ENCODE measurements at regions not wholly inside any gene's neighbourhood (a gene's known extent, or its start where the extent isn't known, plus 50 kb on each side); places are given as distances from the start of the nearest gene placed in this dataset.

DNA sequence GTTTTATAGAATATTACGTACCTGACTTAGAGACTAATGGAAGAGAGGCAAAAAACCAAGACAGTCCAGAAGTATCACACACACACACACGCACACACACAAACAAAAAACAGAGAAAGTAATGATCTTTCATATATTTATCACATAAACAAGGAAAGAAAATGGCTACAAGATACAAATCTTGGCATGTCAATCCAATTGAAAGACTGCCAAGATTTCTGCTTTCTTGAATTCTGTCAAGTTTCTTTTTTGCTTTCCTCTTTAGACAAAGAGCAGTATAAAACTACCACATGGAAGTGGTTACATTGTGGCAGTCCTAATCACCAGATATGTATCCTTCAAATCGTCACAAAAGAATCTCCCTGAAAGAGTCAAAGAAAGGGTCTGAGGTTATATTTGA is 2097.4 kb upstream of the AGA start:
- no peaks in the 10 kb centered on the region for H3K36me3 ChIP-seq (ENCODE audit: insufficient read depth, low read length, poor library complexity, severe bottlenecking)
- H3K4me3 ChIP-seq (ENCODE audit: low read depth, low read length, poor library complexity, severe bottlenecking): no peak overlapping the region
- ChIA-PET POLR2A (ENCODE audit: low non-redundant PET) (no interaction called here), CTCF (no interaction called here)
- intact Hi-C loops (cut with micrococcal nuclease; ENCODE audit: unreplicated experiment): no loop called here
- TF ChIP-seq EZH2 (IDR thresholded peaks at IDR 0.05; ENCODE audit: borderline replicate concordance, low read depth, low read length, poor library complexity, severe bottlenecking): no peak
- TF ChIP-seq, protein P1, sequence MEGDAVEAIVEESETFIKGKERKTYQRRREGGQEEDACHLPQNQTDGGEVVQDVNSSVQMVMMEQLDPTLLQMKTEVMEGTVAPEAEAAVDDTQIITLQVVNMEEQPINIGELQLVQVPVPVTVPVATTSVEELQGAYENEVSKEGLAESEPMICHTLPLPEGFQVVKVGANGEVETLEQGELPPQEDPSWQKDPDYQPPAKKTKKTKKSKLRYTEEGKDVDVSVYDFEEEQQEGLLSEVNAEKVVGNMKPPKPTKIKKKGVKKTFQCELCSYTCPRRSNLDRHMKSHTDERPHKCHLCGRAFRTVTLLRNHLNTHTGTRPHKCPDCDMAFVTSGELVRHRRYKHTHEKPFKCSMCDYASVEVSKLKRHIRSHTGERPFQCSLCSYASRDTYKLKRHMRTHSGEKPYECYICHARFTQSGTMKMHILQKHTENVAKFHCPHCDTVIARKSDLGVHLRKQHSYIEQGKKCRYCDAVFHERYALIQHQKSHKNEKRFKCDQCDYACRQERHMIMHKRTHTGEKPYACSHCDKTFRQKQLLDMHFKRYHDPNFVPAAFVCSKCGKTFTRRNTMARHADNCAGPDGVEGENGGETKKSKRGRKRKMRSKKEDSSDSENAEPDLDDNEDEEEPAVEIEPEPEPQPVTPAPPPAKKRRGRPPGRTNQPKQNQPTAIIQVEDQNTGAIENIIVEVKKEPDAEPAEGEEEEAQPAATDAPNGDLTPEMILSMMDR (conservative IDR thresholded peaks at IDR 0.05; ENCODE audit: low read depth, low read length): no peak
- H3K27ac ChIP-seq (ENCODE audit: low read depth, low read length, poor library complexity, severe bottlenecking): no peak overlapping the region
- H3K27me3 ChIP-seq (replicated peaks; ENCODE audit: insufficient read depth, low read depth, low read length, poor library complexity): no peaks in the 10 kb centered on the region
- no peak for DNase-seq (ENCODE audit: low spot score)
- BruUV-seq (replicated peaks): no TSS peak
- H3K9me3 ChIP-seq (ENCODE audit: low read depth, low read length, poor library complexity, severe bottlenecking): no peaks in the 10 kb centered on the region
- H3K4me1 ChIP-seq (ENCODE audit: insufficient read depth, low read length, poor library complexity, severe bottlenecking): no peaks in the 10 kb centered on the region

DNA sequence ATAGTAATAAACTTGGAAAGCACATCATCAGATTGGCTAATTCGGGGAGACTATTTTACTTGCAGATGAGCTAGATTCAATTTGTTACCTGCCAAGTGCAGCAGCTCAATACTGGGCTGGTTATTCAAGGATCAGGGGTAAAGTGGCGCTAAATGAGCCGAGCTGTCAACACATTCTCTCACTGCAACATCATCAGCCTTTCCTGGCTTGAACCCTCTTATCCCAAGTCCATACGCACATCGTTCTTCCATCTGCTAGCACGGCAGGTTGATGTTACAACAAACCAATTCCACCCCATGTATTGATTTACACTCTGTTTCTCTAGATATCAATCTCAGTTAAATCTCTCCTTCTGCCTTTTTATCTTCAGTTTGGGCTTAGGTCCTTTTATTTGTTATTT is 2101.5 kb upstream of the AGA start:
- no peaks in the 10 kb centered on the region for H3K4me1 ChIP-seq (ENCODE audit: insufficient read depth, low read length, poor library complexity, severe bottlenecking)
- H3K27me3 ChIP-seq (replicated peaks; ENCODE audit: insufficient read depth, low read depth, low read length, poor library complexity): no peaks in the 10 kb centered on the region
- TF ChIP-seq, protein P1 (conservative IDR thresholded peaks at IDR 0.05; ENCODE audit: low read depth, low read length): no peak
- TF ChIP-seq EZH2 (IDR thresholded peaks at IDR 0.05; ENCODE audit: borderline replicate concordance, low read depth, low read length, poor library complexity, severe bottlenecking): no peak
- H3K9me3 ChIP-seq (ENCODE audit: low read depth, low read length, poor library complexity, severe bottlenecking): no peaks in the 10 kb centered on the region
- ChIA-PET POLR2A (ENCODE audit: low non-redundant PET) (no interaction called here), CTCF (no interaction called here)
- intact Hi-C loops (cut with micrococcal nuclease; ENCODE audit: unreplicated experiment): no loop called here
- DNase-seq (ENCODE audit: low spot score): no peak
- H3K27ac ChIP-seq (ENCODE audit: low read depth, low read length, poor library complexity, severe bottlenecking): no peak overlapping the region
- BruUV-seq (replicated peaks): no TSS peak
- H3K36me3 ChIP-seq (ENCODE audit: insufficient read depth, low read length, poor library complexity, severe bottlenecking): no peaks in the 10 kb centered on the region
- no peak overlapping the region for H3K4me3 ChIP-seq (ENCODE audit: low read depth, low read length, poor library complexity, severe bottlenecking)

DNA sequence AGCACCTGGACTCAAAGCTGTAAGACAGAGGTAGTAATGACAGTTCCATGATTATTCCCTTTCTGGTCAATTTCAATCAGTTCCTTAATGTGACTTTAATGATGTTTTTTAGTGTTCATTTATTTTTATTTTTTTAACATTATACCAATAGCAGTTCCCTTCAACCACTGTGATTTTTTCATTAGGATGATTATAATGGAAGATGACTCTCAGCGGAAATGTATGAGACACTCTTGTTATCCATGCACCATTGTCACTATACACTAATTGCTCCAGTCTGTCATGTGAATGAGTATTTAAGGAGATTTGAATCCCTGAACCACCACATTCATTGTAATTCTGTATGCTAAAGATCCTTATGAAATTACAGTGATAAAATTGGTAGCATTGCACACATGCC is 2102.3 kb upstream of the AGA start:
- intact Hi-C loops (cut with micrococcal nuclease; ENCODE audit: unreplicated experiment): no loop called here
- no peaks in the 10 kb centered on the region for H3K36me3 ChIP-seq (ENCODE audit: insufficient read depth, low read length, poor library complexity, severe bottlenecking)
- H3K4me1 ChIP-seq (ENCODE audit: insufficient read depth, low read length, poor library complexity, severe bottlenecking): no peaks in the 10 kb centered on the region
- H3K9me3 ChIP-seq (ENCODE audit: low read depth, low read length, poor library complexity, severe bottlenecking): no peaks in the 10 kb centered on the region
- TF ChIP-seq EZH2 (IDR thresholded peaks at IDR 0.05; ENCODE audit: borderline replicate concordance, low read depth, low read length, poor library complexity, severe bottlenecking): no peak
- TF ChIP-seq, protein P1 (conservative IDR thresholded peaks at IDR 0.05; ENCODE audit: low read depth, low read length): no peak
- DNase-seq (ENCODE audit: low spot score): no peak
- CTCF ChIA-PET: no interaction called here
- POLR2A ChIA-PET (ENCODE audit: low non-redundant PET): no interaction called here
- H3K4me3 ChIP-seq (ENCODE audit: low read depth, low read length, poor library complexity, severe bottlenecking): no peak overlapping the region
- BruUV-seq (replicated peaks): no TSS peak
- no peak overlapping the region for H3K27ac ChIP-seq (ENCODE audit: low read depth, low read length, poor library complexity, severe bottlenecking)
- no peaks in the 10 kb centered on the region for H3K27me3 ChIP-seq (replicated peaks; ENCODE audit: insufficient read depth, low read depth, low read length, poor library complexity)
